Neural progenitor cell (in vitro differentiated cells): ENCODE measurements at regions not wholly inside any gene's neighbourhood (a gene's known extent, or its start where the extent isn't known, plus 50 kb on each side); places are given as distances from the start of the nearest gene placed in this dataset.

ENCODE experiments used
- DNase-seq: peaks from one replicate; pipeline ENCODE4 v3.0.0-alpha.2; 2016; ENCODE audit warnings: low spot score
- H2AFZ ChIP-seq: fragments of 200-600 bp; sonication (generic); replicated peaks from 2 replicates; pipeline ENCODE4 v1.6.1; 2016; ENCODE audit warnings: antibody characterized with exemption
- H3F3A ChIP-seq: fragments of 200-600 bp; sonication (generic); 2 replicates; pipeline ENCODE4 v1.6.1; 2016; ENCODE audit warnings: antibody characterized with exemption, low read depth
- H3K27ac ChIP-seq: fragments of 200-600 bp; sonication (generic); 2 replicates; pipeline ENCODE4 v1.5.1; 2016; ENCODE audit warnings: mild to moderate bottlenecking
- H3K27me3 ChIP-seq: fragments of 200-600 bp; sonication (generic); 2 replicates; pipeline ENCODE4 v1.6.1; 2016; ENCODE audit warnings: mild to moderate bottlenecking, moderate library complexity
- H3K36me3 ChIP-seq: fragments of 200-600 bp; sonication (generic); 2 replicates; pipeline ENCODE4 v1.5.1; 2016
- H3K4me1 ChIP-seq: fragments of 200-600 bp; sonication (generic); 2 replicates; pipeline ENCODE4 v1.6.1; 2016; ENCODE audit warnings: mixed run types
- H3K4me2 ChIP-seq: fragments of 200-600 bp; sonication (generic); 2 replicates; pipeline ENCODE4 v1.6.1; 2016
- H3K4me3 ChIP-seq: fragments of 200-600 bp; sonication (generic); 2 replicates; pipeline ENCODE4 v1.5.1; 2016
- H3K79me2 ChIP-seq: fragments of 200-600 bp; sonication (generic); 2 replicates; pipeline ENCODE4 v1.6.1; 2016; ENCODE audit warnings: low read depth
- H3K9ac ChIP-seq: fragments of 200-600 bp; sonication (generic); 2 replicates; pipeline ENCODE4 v1.6.1; 2016
- H3K9me3 ChIP-seq: fragments of 200-600 bp; sonication (generic); 2 replicates; pipeline ENCODE4 v1.5.1; 2016; ENCODE audit warnings: low read depth
- H4K20me1 ChIP-seq: fragments of 200-600 bp; sonication (generic); 2 replicates; pipeline ENCODE4 v1.6.1; 2016; ENCODE audit warnings: low read depth
- H3K27ac Mint-ChIP-seq: 3 replicates; pipeline ENCODE4 v1.8.0; 2021; ENCODE audit warnings: mixed read lengths
- H3K27me3 Mint-ChIP-seq: 2 replicates; pipeline ENCODE4 v1.8.0; 2022; ENCODE audit warnings: low read depth, mild to moderate bottlenecking, inconsistent platforms, moderate library complexity, mixed read lengths; ENCODE audit not compliant: insufficient read depth
- H3K36me3 Mint-ChIP-seq: 3 replicates; pipeline ENCODE4 v1.8.0; 2021; ENCODE audit warnings: mixed read lengths
- H3K4me1 Mint-ChIP-seq: 3 replicates; pipeline ENCODE4 v1.8.0; 2021; ENCODE audit warnings: mixed read lengths
- H3K4me3 Mint-ChIP-seq: 3 replicates; pipeline ENCODE4 v1.8.0; 2021; ENCODE audit warnings: mild to moderate bottlenecking, moderate library complexity, mixed read lengths
- H3K9me3 Mint-ChIP-seq: 3 replicates; pipeline ENCODE4 v1.8.0; 2020; ENCODE audit warnings: mixed read lengths
- EZH2 ChIP-seq: fragments of 200-600 bp; sonication (generic); IDR thresholded peaks from 2 replicates; pipeline ENCODE4 v1.6.1; 2017; ENCODE audit warnings: antibody characterized with exemption, mild to moderate bottlenecking, moderate library complexity
- EZH2phosphoT487 ChIP-seq: fragments of 200-600 bp; sonication (generic); IDR thresholded peaks from 2 replicates; pipeline ENCODE4 v1.6.1; 2017; ENCODE audit warnings: antibody characterized with exemption
- TF ChIP-seq, protein P1 (sequence below): fragments of 200-600 bp; sonication (generic); IDR thresholded peaks from 2 replicates; pipeline ENCODE4 v1.5.1; 2017; ENCODE audit warnings: antibody characterized with exemption, mild to moderate bottlenecking

DNA sequence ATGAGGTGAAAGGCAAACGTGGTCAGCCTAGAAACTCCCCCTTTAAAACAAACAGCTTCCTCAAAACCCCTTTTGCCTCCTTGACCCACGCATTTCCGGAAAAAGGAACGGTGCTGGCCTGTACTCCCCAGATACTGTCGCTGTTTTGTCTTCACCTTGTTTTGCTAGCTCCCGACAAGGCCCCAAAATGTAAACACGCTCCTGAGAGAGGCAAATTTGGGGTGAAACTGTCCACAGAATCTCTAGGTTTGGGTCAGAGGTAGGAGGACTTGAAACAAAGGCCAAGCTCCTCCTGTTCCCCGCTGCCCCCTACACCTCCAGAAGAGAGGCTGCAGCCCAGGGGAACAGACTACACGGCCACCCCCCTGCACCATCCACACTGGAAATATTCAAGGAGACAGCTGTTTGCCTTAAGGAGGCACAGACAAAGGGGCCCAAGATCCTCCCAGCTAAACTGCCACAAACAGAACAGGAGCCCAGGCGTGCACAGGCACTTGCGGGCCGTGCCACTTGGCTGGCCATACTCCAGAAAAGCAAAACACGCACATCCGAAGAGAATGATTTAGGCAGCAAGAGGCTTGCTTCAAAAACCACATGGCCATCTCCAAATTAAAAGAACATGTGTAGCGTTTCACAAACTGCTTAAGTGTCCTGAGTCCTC lies 160.5 kb upstream of the GRK3 start:
- no peak overlapping the region for H3K27ac ChIP-seq

DNA sequence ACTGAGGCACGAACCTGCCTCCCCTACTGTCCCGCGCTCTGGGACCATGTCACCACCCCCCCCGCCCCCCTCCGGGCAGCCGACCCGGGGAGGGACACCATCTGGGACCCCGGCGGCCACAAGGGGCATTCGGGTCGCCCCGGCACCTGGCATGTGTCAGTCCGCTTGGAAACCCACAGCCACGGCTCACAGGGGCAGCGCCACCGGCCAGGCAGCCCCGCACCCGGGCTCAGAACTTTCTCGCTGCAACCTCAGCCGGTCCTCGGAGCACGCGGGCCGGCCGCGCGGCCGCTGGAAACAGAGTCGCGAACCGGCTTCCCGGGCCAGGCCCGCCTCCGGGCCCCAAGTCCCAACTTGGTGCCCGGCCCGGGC lies 159.9 kb upstream of the GRK3 start:
- no peaks in the 10 kb centered on the region for H3K36me3 ChIP-seq
- peaks cover 31% of the 10 kb centered on the region for H3K27me3 ChIP-seq
- H4K20me1 ChIP-seq, result peaks cover 30% of the 10 kb centered on the region
- TF ChIP-seq, protein P1, sequence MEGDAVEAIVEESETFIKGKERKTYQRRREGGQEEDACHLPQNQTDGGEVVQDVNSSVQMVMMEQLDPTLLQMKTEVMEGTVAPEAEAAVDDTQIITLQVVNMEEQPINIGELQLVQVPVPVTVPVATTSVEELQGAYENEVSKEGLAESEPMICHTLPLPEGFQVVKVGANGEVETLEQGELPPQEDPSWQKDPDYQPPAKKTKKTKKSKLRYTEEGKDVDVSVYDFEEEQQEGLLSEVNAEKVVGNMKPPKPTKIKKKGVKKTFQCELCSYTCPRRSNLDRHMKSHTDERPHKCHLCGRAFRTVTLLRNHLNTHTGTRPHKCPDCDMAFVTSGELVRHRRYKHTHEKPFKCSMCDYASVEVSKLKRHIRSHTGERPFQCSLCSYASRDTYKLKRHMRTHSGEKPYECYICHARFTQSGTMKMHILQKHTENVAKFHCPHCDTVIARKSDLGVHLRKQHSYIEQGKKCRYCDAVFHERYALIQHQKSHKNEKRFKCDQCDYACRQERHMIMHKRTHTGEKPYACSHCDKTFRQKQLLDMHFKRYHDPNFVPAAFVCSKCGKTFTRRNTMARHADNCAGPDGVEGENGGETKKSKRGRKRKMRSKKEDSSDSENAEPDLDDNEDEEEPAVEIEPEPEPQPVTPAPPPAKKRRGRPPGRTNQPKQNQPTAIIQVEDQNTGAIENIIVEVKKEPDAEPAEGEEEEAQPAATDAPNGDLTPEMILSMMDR, result no peak
- TF ChIP-seq EZH2, result no peak
- no peak for TF ChIP-seq EZH2phosphoT487
- Mint-ChIP-seq H3K36me3 (no peaks in the 10 kb centered on the region), H3K9me3 (no peaks in the 10 kb centered on the region), H3K27ac (no peak overlapping the region), H3K4me1 (peaks cover 37% of the 10 kb centered on the region), H3K4me3 (peak overlapping the region; percentile 94), H3K27me3 (peaks cover 12% of the 10 kb centered on the region)
- no peaks in the 10 kb centered on the region for H3K9me3 ChIP-seq
- H3K4me1 ChIP-seq, result peaks cover 16% of the 10 kb centered on the region
- peaks cover 30% of the 10 kb centered on the region for H3F3A ChIP-seq
- DNase-seq, result peak; percentile 45
- peaks cover 24% of the 10 kb centered on the region for H3K79me2 ChIP-seq
- peak overlapping the region; percentile 90 for H2AFZ ChIP-seq
- peak overlapping the region; percentile 87 for H3K4me2 ChIP-seq
- H3K27ac ChIP-seq, result no peak overlapping the region
- peak overlapping the region; percentile 50 for H3K9ac ChIP-seq
- H3K4me3 ChIP-seq, result peak overlapping the region; percentile 87

More for the DNA sequence above, 160.5 kb upstream of the GRK3 start:
- DNase-seq, result peak; percentile 62
- Histone ChIP-seq H3K9ac (peak overlapping the region; percentile 50), H4K20me1 (peaks cover 30% of the 10 kb centered on the region), H3K4me2 (peak overlapping the region; percentile 87), H3K27me3 (peaks cover 31% of the 10 kb centered on the region), H2AFZ (peak overlapping the region; percentile 22), H3K36me3 (no peaks in the 10 kb centered on the region), H3K4me1 (peaks cover 16% of the 10 kb centered on the region), H3F3A (peaks cover 30% of the 10 kb centered on the region), H3K4me3 (peak overlapping the region; percentile 87), H3K9me3 (no peaks in the 10 kb centered on the region), H3K79me2 (peaks cover 24% of the 10 kb centered on the region)
- Mint-ChIP-seq H3K4me1 (peaks cover 37% of the 10 kb centered on the region), H3K9me3 (no peaks in the 10 kb centered on the region), H3K27me3 (peaks cover 12% of the 10 kb centered on the region), H3K4me3 (peak overlapping the region; percentile 94), H3K36me3 (no peaks in the 10 kb centered on the region), H3K27ac (peak overlapping the region; percentile 68)
- TF ChIP-seq, protein P1, result no peak
- TF ChIP-seq EZH2 (no peak), EZH2phosphoT487 (no peak)

DNA sequence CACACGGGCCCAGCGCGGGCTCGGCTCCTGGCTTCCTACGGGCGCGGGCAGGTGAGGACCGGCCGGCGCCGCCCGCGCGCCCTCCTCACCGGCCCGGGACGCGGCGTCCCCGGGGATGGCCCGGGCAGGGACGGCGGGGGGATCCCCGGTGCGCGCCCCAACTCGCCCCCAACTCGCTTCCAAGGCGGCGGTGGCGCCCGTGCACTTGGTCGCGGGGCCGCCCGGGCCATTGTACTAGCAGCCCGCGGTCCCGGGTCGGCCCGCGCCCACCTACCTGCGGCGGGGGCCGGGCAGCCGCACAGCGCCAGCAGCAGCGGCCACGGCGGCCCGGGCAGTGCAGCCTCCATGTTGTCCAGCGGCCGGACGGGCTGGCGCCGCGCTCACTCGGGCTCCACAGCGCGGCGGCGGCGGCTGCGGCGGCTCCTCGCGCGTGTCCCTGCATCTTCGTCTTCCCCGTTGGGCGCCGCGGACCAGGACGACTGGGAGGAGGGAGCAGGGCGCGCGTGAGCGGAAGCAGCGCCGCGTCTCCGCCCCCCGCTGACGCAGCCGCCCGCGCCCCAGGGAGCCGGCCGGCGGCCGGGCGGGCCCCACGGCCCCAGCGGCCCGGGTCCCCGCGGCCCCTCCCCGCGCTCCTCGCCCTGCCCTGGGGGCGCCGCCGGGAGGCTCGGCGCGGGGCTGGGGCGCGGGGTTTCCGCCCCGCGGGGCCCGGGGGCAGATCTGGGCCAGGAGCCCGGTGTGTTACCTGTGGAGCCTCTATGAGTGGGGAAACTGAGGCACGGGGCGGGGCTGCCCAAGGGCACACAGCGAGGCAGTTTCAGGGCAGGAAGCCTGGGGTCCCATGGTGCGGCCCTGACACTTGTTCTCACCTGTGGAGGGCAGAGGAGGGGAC lies 159.3 kb upstream of the GRK3 start:
- peaks cover 37% of the 10 kb centered on the region for H3K4me1 Mint-ChIP-seq
- H3K27me3 Mint-ChIP-seq, result peaks cover 12% of the 10 kb centered on the region
- Histone ChIP-seq H2AFZ (peak overlapping the region; percentile 90), H3K9ac (no peak overlapping the region), H3K27ac (no peak overlapping the region), H3K79me2 (peaks cover 24% of the 10 kb centered on the region), H3K4me1 (peaks cover 16% of the 10 kb centered on the region), H3F3A (peaks cover 30% of the 10 kb centered on the region), H3K4me2 (peak overlapping the region; percentile 87), H3K9me3 (no peaks in the 10 kb centered on the region), H3K4me3 (peak overlapping the region; percentile 87), H4K20me1 (peaks cover 26% of the 10 kb centered on the region), H3K27me3 (peaks cover 31% of the 10 kb centered on the region), H3K36me3 (no peaks in the 10 kb centered on the region)
- no peaks in the 10 kb centered on the region for H3K9me3 Mint-ChIP-seq
- H3K4me3 Mint-ChIP-seq, result peak overlapping the region; percentile 88
- no peak overlapping the region for H3K27ac Mint-ChIP-seq
- TF ChIP-seq EZH2, result no peak
- TF ChIP-seq EZH2phosphoT487, result no peak
- TF ChIP-seq, protein P1, result no peak
- H3K36me3 Mint-ChIP-seq, result no peaks in the 10 kb centered on the region
- DNase-seq, result peak; percentile 74
